HG03571 (cell line): ENCODE measurements at regions not wholly inside any gene's neighbourhood (a gene's known extent, or its start where the extent isn't known, plus 50 kb on each side); places are given as distances from the start of the nearest gene placed in this dataset.
"Not testable (repeated sequence)": the region's sequence is repeated elsewhere in the genome, so short reads cannot be mapped to it uniquely, and the experiment has no call there.

ENCODE experiments used
- ATAC-seq: cut with Tn5 transposase; IDR thresholded peaks from one replicate; pipeline ENCODE4 v1.9.1; 2021; ENCODE audit not compliant: unreplicated experiment

DNA sequence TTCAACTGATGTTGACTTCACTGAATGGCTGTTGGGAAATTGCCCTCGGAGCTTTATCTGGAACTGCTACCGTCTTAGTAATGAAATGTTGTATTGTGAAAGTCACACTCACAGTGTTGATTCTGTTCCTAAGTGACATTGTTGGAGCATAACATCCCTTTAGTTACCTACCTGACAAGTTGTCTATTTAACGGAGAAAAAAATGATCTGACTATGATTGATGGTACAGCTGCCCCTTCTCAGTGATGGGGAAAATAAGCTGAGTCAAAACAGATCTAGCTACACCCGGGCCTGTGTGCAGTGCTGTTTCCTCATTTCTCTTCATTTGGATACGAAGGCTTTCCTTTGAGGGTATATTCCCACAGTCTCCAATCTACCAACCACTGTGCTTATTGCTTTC is 472.3 kb upstream of the BRINP3 start:
- no peak for ATAC-seq

DNA sequence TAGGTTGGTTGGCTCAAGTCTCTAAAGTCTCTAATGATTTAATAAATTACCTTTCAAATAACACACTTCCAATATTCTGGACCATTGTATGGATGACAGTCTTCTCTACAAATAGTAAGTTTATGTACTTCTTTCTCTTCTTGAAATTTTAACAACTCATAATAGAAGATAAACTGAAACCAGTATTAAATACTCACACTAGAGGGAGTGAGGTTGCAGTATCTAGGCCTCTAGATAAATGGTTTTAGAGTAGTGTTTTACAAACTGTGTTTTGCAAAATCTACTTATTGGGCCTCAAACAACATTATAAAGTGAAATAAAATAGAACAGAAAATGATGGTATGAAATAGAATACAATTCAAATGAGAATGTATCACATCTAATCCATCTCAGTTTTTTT is 479.9 kb upstream of the BRINP3 start:
- ATAC-seq, result no peak

DNA sequence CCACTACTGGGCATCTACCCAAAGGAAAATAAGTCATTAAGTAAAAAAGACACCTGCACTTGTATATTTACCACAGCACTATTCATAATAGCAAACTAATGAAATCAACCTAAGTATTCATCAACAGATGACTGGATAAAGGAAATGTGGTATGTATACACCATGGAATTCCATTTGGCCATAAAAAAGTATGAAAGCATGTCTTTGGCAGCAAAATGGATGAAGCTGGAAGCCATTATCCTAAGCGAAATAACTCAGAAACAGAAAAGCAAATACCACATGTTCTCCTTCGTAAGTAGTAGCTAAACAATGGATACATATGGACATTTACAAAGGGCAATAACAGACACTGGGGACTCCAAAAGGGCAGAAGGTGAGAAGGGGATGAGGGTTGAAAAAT is 485.7 kb upstream of the BRINP3 start:
- ATAC-seq, result no peak

DNA sequence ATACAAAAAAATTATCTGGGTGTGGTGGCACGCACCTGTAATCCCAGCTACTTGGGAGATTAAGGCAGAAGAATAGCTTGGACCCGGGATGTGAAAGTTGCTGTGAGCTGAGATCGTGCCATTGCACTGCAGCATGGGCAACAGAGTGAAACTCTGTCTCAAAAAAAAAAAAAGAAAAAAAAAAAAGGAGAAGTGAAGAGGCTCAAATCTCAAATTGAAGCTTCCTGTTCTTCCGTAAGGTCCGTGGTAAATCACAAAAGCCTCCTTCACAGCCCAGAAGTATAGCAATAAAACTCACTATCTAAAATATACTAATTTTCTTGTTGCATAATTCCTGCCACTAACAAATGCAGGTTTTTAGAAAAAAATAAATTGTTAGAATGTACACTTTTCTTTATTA is 498.2 kb upstream of the BRINP3 start:
- no peak for ATAC-seq

DNA sequence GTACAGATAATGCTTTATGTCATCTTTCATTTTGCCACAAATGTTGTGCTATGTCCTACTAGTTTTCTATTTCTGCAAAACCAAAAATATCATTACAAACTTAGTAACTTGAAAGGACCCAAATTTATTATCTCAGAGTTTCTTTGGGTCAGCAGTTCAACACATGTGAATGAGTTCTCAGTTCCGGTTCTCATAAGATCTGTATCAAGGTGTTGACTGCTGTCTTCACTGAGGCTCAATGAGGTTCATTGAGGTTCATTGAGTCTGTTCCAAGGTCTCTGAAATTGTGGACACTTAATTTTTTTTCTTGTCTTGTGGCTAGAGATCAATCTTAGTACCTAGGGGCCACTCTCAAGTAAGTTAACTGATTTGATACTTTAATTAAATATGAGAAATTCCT is 525.1 kb upstream of the BRINP3 start:
- no peak for ATAC-seq

DNA sequence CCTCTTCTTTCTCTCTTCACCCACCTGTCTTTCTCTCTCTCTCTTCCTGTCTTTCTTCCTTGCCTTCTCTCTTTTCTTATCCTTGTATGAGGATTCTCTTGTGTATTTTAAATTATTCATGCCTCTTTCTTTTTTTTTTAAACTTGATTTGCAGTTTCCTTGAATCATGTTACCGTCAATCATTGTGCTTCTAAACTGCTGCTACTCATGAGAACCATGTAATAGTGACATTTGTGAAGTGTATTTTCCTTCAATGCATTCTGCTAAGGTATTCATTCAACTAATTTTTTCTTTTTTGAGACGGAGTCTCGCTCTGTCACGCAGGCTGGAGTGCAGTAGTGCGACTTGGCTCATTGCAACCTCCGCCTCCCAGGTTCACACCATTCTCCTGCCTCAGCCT is 539.1 kb upstream of the BRINP3 start:
- no peak for ATAC-seq

DNA sequence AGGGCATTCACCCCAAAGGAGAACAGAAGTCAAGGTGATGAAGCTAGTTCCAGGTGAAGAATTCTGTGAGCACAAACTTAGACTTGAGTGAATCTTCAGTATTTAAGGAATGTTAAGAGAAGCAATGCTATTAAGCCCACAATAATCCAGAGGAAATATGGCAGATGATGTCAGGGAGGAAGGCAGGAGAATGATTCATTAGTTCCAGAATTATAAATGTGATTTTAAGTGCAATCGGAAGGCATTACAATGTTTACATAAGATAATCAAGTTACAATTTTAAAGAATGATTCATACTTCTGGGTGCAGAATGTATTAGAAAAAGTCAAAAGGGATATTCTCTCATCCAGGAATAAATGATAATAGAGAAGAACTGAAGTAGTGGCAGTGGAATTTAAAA is 545.2 kb upstream of the BRINP3 start:
- no peak for ATAC-seq

DNA sequence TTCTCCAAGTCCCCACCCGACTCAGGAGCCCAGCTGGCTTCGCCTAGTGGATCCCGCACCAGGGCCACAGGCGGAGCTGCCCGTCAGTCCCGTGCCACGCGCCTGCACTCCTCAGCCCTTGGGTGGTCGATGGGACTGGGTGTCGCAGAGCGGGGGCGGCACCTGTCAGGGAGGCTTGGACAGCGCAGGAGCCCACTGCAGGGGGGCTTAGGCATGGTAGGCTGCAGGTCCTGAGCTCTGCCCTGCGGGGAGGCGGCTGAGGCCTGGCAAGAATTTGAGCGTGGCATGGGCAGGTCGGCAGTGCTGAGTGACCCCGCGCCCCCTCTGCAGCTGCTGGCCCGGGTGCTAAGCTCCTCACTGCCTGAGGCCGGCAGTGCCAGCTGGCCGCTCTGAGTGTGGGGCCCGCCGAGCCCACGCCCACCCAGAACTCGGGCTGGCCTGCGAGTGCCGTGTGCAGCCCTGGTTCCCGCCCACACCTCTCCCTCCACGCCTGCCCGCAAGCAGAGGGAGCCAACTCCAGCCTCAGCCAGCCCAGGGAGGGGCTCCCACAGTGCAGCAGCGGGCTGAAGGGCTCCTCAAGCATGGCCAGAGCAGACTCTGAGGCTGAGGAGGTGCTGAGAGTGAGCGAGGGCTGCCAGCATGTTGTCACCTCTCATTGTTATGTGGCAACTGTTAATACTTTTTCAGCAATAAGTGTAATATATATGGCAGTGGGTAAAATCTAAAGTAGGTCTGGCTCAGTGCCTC is 548.4 kb upstream of the BRINP3 start:
- no peak for ATAC-seq

DNA sequence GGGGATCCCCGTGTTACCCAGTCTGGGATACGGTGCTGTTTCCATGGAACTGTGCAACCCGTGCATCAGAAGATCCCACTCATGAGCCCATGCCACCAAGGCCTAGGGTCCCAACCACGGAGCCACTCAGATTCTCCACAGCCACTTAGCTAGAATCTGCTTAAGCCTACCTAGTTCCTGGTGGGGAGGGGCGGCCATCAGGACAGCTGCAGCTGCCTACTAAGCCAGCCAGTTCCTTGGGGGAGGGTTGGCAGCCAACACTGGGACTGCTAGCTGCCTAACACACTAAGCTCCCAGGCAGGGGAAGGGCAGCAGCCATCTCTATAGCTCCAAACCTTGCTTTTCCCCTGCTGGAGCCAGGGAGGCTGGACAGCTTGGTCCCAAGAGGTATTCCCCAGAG is 549.2 kb upstream of the BRINP3 start:
- no peak for ATAC-seq

DNA sequence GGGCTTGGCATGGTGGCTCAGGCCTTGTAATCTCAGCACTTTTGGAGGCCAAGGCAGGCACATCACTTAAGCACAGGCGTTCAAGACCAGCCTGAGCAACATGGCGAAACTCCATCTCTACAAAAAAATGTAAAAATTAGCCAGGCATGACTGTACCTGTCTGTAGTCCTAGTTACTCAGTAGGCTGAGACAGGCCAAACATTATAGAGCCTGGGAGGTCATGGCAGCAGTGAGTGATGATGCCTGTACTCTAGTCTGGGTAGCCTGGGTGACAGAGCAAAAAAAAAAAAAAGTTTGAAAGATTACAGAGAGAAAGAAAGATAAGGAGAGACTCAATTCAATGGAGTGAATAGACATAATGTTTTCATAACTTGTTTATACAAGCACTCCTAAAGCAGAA is 556.5 kb upstream of the BRINP3 start:
- no peak for ATAC-seq

DNA sequence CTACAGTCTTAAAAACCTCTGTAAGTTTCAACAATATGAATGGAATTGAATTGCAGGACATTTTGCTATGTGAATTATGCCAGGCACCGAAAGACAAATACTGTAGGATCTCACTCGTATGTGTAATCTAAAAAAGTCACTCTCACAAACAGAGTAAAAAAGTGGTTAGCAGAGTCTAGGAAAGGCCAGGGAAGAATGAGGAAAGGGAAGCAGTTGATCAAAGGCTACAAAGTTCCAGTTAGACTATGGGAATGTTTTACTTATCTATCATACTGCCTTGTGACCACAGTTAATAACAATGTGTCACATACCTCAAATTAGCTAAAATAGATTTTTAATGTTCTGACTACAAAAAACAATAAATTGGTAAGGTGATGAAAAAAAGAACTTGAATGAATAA is 565.4 kb upstream of the BRINP3 start:
- ATAC-seq, result no peak

DNA sequence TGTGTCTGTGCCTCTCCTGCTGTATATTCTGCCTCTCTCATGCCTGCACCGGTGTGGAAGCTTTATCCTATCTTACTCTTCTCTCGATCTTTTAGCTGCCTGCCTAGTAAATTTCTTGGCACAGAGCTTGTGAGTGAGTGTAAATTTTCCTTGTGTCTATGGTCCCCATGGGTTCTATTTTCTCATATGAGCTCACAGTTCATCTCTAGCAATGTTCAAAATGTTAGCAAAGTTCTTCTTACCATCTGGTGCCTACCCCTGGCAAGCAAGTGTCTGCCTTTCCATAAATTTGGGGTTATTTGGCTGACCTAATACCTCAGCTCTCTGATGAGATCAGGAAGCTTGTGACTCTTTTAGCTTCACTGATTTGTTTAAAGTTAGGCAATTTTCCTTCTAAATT is 572.1 kb upstream of the BRINP3 start:
- ATAC-seq, result no peak

DNA sequence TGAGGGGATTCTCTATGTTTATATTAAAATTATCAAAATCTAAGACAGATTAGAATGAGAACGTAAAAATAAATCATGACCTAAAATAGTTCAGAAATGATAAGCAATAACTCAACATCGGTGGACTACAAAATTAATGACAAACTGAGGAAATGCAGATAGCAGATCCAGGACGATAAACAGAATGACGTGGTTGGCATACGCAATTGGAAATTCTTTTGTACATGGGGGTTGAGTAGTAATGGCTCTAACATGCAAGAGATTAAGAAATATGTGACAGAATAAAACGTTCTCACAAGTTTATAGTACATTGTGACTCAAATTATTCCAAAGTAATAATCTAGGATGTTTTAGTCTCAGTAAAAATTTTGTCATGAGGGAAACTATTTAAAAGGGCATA is 575.2 kb upstream of the BRINP3 start:
- no peak for ATAC-seq

DNA sequence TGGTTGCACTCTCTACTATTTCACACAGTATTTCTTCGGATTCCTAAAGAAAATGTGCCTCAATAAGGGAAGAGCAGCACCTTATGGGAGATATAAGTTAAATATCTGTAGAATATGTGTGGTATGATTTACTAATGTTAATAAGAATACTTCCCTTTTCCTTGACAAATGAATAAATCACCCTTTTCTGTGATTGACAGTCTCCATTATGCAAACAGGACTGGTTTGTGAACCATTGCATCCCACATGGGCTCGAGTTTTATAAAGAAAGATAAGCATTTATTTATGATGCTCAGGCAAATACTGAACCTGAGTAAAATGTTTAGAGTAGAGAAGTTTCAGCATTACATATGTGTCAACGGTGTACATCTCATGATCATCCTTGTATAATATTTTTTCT is 587.7 kb upstream of the BRINP3 start:
- ATAC-seq, result no peak

DNA sequence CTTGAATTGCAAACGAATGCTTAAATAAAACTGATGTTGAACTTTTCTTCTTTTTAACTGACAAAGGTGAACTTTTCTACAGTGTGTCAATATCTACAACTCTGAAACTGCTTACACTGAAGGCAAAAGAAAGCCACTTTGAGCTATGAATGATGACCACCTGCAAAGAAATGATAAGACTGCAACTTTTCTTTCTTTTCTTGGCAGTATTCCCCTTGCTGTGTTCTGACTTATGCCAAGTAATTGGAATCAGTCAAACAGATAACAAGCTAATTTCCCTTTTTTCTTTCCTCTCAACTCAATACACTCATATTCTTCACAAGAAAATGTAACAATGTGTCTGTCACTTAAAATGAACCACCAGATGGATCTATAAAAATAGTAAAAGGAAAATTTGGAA is 588.1 kb upstream of the BRINP3 start:
- no peak for ATAC-seq

DNA sequence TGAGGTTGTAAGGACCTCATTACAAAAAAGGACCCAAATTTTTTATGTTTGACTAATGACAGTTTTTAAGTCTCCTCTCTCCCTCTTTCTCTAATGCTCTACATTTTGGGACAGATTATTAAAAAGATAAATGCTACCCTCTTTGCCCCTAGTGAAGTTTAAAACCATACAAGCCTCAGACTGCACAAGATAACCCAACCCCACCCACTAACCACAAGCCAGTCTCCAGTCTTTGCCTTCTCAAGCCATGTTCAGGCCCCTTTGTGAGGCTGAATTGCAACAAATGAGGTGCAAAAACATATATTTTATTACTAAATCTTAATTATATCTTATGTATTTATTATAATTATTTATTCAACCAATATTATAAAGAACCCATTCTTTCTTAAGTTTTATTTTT is 597.2 kb upstream of the BRINP3 start:
- ATAC-seq, result no peak

DNA sequence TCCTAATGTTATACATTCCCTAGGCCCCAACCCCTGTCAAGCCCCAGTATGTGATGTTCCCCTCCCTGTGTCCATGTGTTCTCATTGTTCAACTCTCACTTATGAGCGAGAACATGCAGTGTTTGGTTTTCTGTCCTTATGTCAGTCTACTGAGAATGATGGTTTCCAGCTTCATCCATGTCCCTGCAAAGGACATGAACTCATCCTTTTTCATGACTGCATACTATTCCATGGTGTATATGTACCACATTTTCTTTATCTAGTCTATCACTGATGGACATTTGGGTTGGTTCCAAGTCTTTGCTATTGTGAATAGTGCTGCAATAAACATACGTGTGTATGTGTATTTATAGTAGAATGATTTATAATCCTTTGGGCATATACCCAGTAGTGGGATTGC is 605.4 kb upstream of the BRINP3 start:
- ATAC-seq, result not testable (repeated sequence)

DNA sequence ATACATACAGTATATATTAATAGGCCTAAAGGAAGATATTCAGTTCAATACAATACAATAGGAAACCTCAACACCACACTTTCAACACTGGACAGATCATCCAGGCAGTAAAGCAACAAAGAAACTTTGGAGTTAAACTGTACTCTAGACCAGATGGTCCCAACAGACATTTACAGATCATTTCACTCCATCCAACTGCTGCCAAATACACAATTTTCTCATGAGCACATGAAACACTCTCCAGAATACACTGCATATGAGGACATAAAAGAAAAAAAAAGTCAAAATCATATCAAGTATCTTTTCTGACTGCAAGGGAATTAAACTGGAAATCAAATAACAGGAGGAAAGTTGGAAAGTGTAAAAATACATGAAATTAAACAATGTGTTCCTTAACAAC is 607.5 kb upstream of the BRINP3 start:
- no peak for ATAC-seq

DNA sequence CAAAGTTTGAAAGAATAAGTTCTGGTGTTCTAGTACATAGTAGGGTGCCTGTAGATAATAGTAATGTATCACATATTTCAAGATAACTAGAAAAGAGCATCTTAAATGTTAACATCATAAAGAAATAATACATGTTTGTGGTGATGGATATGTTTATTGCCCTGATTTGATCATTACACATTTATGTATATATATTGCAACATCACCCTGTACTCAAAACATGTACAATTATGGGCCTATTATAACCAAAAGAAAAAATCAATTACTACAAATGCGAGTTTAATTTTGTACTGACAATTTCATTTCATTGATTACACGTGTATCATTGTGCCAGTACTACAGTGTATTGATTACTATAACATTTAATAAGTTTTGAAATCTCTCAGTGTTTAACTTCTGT is 609.2 kb upstream of the BRINP3 start:
- ATAC-seq, result no peak

DNA sequence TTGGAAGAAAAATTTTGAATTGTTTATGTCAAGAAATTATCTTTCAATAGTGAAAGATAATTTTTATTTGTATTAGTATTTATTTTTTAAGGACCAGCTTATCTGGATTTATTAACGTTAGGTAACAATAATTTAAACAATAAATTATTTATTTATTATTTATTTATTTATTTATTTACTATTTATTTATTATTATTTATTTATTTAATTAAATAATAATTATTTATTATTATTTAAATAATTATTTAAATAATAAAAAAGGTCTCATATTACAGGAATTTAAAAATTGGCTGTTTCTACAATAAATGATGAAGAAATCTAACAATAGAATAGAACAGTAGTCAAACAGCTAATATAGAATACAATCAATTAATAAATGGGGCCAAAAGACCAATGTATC is 618.7 kb upstream of the BRINP3 start:
- no peak for ATAC-seq

DNA sequence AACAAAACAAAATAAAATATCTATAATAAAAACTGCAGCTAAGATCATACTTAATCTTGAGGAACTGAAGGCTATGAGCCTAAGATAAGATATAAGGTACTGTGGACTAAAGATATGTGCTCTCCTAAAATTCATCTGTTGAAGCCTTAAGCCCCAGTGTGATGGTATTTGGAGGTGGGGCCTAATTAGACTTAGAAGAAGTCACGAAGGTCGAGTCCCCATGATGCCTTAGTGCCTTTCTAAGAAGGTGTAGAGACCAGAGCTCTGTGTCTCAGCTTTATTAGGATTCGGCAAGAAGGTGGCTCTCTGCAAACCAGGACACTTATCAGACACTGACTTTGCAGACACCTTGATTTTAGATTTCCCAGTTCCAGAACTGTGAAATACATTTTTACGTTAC is 622.0 kb upstream of the BRINP3 start:
- no peak for ATAC-seq

DNA sequence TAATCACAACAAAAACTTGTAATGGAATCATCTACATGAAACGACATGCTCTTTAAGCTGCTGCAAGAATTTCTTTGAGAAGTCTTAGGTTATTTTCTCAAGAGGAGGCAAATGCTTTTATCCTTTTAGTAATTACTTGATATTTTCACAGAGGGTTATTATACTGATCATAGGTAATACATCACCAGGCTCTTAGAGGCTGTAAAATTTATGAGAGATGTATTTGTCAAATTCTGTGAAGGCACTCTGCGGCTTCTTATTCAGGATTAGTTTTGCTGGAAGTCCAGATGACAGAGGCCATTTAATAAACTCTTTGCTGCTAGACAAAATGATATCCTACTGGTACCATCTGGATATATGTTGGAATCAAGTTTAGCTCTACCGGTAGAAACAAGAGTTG is 624.3 kb upstream of the BRINP3 start:
- ATAC-seq, result no peak

DNA sequence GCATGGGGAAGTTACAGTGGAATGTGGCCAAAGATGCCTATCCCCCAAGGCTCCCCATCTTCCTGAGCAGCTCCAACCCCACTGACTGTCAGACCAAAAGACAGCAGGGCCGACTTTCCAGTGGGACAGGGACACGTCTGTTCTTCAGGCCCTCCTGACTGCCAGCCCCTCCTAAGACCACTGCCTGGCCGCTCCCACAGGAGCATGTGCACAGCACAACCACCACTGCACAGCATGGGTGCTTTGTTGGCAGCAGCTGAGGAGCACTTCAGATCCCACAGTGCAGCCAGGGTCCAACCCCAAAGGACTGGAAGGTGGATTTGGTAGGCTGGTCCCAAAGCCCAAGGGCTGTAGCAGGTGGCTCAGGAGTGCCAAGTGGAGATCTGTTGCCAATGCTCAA is 648.3 kb upstream of the BRINP3 start:
- no peak for ATAC-seq

DNA sequence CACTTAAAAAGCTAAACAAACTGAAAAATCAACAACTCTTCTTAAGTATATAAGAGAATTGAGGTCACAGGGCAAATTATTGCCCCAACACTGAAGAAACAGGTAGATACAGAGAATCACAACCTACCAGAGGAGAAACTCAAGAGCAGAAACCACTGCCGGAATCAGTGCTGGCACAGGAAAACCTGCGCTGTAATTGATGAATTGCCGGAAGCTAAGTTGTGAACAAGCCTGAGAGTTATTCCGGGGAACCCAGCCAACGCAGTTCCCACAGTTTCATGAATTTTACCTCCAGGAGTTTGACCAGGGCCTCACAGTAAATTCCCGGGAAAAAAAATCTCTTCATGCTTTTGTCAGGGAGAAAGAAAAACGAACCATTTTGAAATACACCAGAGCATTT is 657.1 kb upstream of the BRINP3 start:
- no peak for ATAC-seq
